Stomach (tissue), 8 donors: ENCODE measurements at regions not wholly inside any gene's neighbourhood (a gene's known extent, or its start where the extent isn't known, plus 50 kb on each side); places are given as distances from the start of the nearest gene placed in this dataset.

Experiments used
- DNase-seq, 2 donors: peaks; one replicate each; pipeline versions ENCODE4 v3.0.0 to v3.0.0-alpha.2; 2013 to 2019
- H3K27ac ChIP-seq, 5 donors: fragments of 200-600 bp in 4 of 5; sonication (generic) in 4 of 5; one replicate each; pipeline ENCODE4 v1.5.1; 2013 to 2019; ENCODE audit warnings: mild to moderate bottlenecking in 1 of 5, moderate library complexity in 1 of 5
- H3K27me3 ChIP-seq, 3 donors: fragments of 200-600 bp; sonication (generic); one replicate each; pipeline ENCODE4 v1.5.1; 2017 to 2019; ENCODE audit warnings: mixed run types in 1 of 3
- H3K36me3 ChIP-seq, 4 donors: fragments of 200-600 bp; sonication (generic); 1 replicate in 3 of 4; 2 replicates in 1 of 4; pipeline ENCODE4 v1.5.1; 2016 to 2019
- H3K4me1 ChIP-seq, 4 donors: fragments of 200-600 bp; sonication (generic); one replicate each; pipeline ENCODE4 v1.5.1; 2016 to 2019
- H3K4me3 ChIP-seq, 4 donors: fragments of 200-600 bp; sonication (generic) in 3 of 4; one replicate each; pipeline ENCODE4 v1.5.1; 2016 to 2019; ENCODE audit warnings: mild to moderate bottlenecking in 1 of 4
- H3K9me3 ChIP-seq, 4 donors: fragments of 200-600 bp; sonication (generic); one replicate each; pipeline ENCODE4 v1.5.1; 2016 to 2019
- EP300 ChIP-seq: sonication (generic); formaldehyde crosslinking; IDR thresholded peaks from one replicate; pipeline ENCODE4 v1.6.1; 2017; ENCODE audit warnings: antibody characterized with exemption
- POLR2A ChIP-seq, 4 donors: fragments of 450-650 bp; IDR thresholded peaks; one replicate each; pipeline ENCODE4 v1.6.1; 2016; ENCODE audit warnings: antibody characterized with exemption in 4 of 4, control low read depth in 2 of 4, mild to moderate bottlenecking in 1 of 4, moderate library complexity in 1 of 4
- POLR2AphosphoS5 ChIP-seq, 3 donors: sonication (generic); formaldehyde crosslinking; IDR thresholded peaks; one replicate each; pipeline ENCODE4 v1.6.1; 2016; ENCODE audit warnings: antibody characterized with exemption in 3 of 3
- WGBS, 5 donors: extraction: QIAGEN DNeasy Blood & Tissue Kit in 3 of 5; methylation state at CpG; one replicate each; pipeline versions ENCODE4 v1.1.5 to v1.1.7; 2013 to 2018; 5-methylcytosine and 5-hydroxymethylcytosine counted together
- intact Hi-C: fragments of 100-400 bp; cut with DNase I; formaldehyde crosslinking; loops from one replicate; pipeline ENCODE4 v1.15.1; 2023; ENCODE audit warnings: low total_unique reads
- TF ChIP-seq, protein P1 (sequence below), 7 experiments: fragments of 450-650 bp in 4 of 7; fragments of 200-600 bp in 3 of 7; sonication (generic) in 3 of 7; IDR thresholded peaks; one replicate each; pipeline ENCODE4 v1.5.1; 2016 to 2019; ENCODE audit warnings: antibody characterized with exemption in 7 of 7, control low read depth in 2 of 7, mild to moderate bottlenecking in 1 of 7
- donor health status: healthy with polysubstance abuse.
- donor health status: Bipolar disorder and iron deficiency.
- donor health status: healthy.

- H3K4me1 ChIP-seq = no peaks in the 10 kb centered on the region
- H3K27ac ChIP-seq = no peak overlapping the region
- peaks cover 0 to 42% (median 10%) of the 10 kb centered on the region in 4 donors for H3K9me3 ChIP-seq
- DNase-seq = no peak
- TF ChIP-seq POLR2AphosphoS5 (IDR thresholded peaks at IDR 0.05) (no peak), POLR2A (IDR thresholded peaks at IDR 0.05) (no peak), EP300 (no peak)
- TF ChIP-seq, protein P1, sequence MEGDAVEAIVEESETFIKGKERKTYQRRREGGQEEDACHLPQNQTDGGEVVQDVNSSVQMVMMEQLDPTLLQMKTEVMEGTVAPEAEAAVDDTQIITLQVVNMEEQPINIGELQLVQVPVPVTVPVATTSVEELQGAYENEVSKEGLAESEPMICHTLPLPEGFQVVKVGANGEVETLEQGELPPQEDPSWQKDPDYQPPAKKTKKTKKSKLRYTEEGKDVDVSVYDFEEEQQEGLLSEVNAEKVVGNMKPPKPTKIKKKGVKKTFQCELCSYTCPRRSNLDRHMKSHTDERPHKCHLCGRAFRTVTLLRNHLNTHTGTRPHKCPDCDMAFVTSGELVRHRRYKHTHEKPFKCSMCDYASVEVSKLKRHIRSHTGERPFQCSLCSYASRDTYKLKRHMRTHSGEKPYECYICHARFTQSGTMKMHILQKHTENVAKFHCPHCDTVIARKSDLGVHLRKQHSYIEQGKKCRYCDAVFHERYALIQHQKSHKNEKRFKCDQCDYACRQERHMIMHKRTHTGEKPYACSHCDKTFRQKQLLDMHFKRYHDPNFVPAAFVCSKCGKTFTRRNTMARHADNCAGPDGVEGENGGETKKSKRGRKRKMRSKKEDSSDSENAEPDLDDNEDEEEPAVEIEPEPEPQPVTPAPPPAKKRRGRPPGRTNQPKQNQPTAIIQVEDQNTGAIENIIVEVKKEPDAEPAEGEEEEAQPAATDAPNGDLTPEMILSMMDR (IDR thresholded peaks at IDR 0.05) = no peak
- intact Hi-C loops = no loop called here
- no peaks in the 10 kb centered on the region for H3K36me3 ChIP-seq
- no peaks in the 10 kb centered on the region for H3K27me3 ChIP-seq
- H3K4me3 ChIP-seq = no peak overlapping the region
- 55 to 74% (median 66%) methylated on average over 2 of the region's 2 CpGs for WGBS, 5 donors
Measured at GRCh38 chr6:67560068-67560467, 1075.0 kb upstream of the ADGRB3 start.

DNA sequence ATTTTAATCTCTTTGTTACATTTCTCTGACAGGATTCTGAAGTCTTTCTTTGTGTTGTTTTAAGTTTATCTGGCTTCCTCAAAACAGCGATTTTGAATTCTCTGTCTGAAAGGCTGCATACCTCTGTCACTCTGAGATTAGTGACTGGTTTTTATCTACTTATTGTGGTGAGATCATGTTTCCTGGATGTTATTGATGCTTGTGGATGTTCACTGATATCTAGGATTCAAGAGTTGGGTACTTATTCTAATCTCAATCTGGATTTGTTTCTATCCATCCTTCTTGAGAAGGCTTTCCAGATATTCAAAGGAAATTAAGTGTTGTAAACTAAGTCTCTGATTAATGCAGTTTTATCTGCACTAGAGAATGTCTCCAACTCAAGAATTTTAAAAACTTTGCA lies 1076.1 kb upstream of the ADGRB3 start:
- TF ChIP-seq EP300 (no peak), POLR2A (IDR thresholded peaks at IDR 0.05) (no peak), POLR2AphosphoS5 (IDR thresholded peaks at IDR 0.05) (no peak)
- TF ChIP-seq, protein P1 (IDR thresholded peaks at IDR 0.05) = no peak
- no peaks in the 10 kb centered on the region for H3K27me3 ChIP-seq
- peaks cover 0 to 44% (median 12%) of the 10 kb centered on the region in 4 donors for H3K9me3 ChIP-seq
- no peak overlapping the region for H3K27ac ChIP-seq
- H3K4me1 ChIP-seq = no peaks in the 10 kb centered on the region
- intact Hi-C loops = no loop called here
- 55 to 67% (median 58%) methylated on average over 1 of the region's 1 CpG for WGBS, 5 donors
- no peaks in the 10 kb centered on the region for H3K36me3 ChIP-seq
- no peak overlapping the region for H3K4me3 ChIP-seq
- no peak for DNase-seq

GRCh38 chr6:67544851-67545452 lies 1090.1 kb upstream of the ADGRB3 start:
- Histone ChIP-seq H3K4me1 (no peaks in the 10 kb centered on the region), H3K27ac (no peak overlapping the region), H3K4me3 (no peak overlapping the region), H3K9me3 (peaks cover 0 to 29% (median 7%) of the 10 kb centered on the region in 4 donors), H3K36me3 (no peaks in the 10 kb centered on the region), H3K27me3 (no peaks in the 10 kb centered on the region)
- intact Hi-C loops = no loop called here
- 63 to 87% (median 78%) methylated on average over 1 of the region's 1 CpG for WGBS, 5 donors
- TF ChIP-seq POLR2AphosphoS5 (IDR thresholded peaks at IDR 0.05) = no peak
- no peak for TF ChIP-seq EP300
- TF ChIP-seq POLR2A (IDR thresholded peaks at IDR 0.05) = no peak
- TF ChIP-seq, protein P1 (IDR thresholded peaks at IDR 0.05) = no peak
- DNase-seq = no peak

DNA sequence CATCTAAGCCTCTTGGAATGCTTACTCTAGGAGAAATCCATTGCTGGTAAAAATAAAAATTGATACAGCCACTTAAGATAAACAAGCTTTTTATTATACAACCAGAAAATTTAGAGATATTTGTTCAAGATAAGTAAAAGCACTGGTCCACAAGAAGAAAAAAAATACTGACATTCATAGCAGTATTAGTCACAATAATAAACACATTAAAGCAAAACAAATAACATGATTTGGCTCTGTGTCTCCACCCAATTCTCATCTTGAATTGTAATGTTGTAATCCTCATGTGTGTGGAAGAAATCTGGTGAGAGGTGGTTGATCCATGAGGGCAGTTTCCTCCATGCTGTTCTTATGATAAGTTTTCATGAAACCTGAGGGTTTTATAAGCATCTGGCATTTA lies 1093.5 kb upstream of the ADGRB3 start:
- no peaks in the 10 kb centered on the region for H3K27me3 ChIP-seq
- no peaks in the 10 kb centered on the region for H3K4me1 ChIP-seq
- no peak overlapping the region for H3K27ac ChIP-seq
- intact Hi-C loops = no loop called here
- no peak overlapping the region for H3K4me3 ChIP-seq
- no peak for DNase-seq
- peaks cover 0 to 29% (median 7%) of the 10 kb centered on the region in 4 donors for H3K9me3 ChIP-seq
- H3K36me3 ChIP-seq = no peaks in the 10 kb centered on the region
- no peak for TF ChIP-seq EP300
- TF ChIP-seq POLR2AphosphoS5 (IDR thresholded peaks at IDR 0.05) = no peak
- TF ChIP-seq, protein P1 (IDR thresholded peaks at IDR 0.05) = no peak
- no peak for TF ChIP-seq POLR2A (IDR thresholded peaks at IDR 0.05)
